ENCODE measurements at regions not wholly inside any gene's neighbourhood (a gene's known extent, or its start where the extent isn't known, plus 50 kb on each side); places are given as distances from the start of the nearest gene placed in this dataset.

GRCh38 chr5:174511714-174512253 lies 212.6 kb upstream of the MSX2 start:
- DNase-seq (ENCODE audit: low read depth, low spot score) = no peak
- Histone ChIP-seq H3K9ac (ENCODE audit: insufficient read length) (no peak overlapping the region), H3K27ac (no peak overlapping the region), H3K4me3 (no peak overlapping the region), H3K9me3 (ENCODE audit: low read depth, low read length) (no peaks in the 10 kb centered on the region), H3K36me3 (ENCODE audit: insufficient read depth, low read length) (no peaks in the 10 kb centered on the region)
- TF ChIP-seq EZH2 (IDR thresholded peaks at IDR 0.05) (no peak), FOXP2 (optimal IDR thresholded peaks at IDR 0.05; ENCODE audit: control extremely low read depth, extremely low read length, insufficient read depth) (no peak), POLR2AphosphoS5 (IDR thresholded peaks at IDR 0.05; ENCODE audit: borderline replicate concordance, low read depth, low read length) (no peak)

- no peak overlapping the region for H3K9ac ChIP-seq (ENCODE audit: insufficient read length)
- no peak overlapping the region for H3K4me3 ChIP-seq
- DNase-seq (ENCODE audit: low read depth, low spot score) = no peak
- no peak overlapping the region for H3K27ac ChIP-seq
- TF ChIP-seq FOXP2 (optimal IDR thresholded peaks at IDR 0.05; ENCODE audit: control extremely low read depth, extremely low read length, insufficient read depth) (no peak), EZH2 (IDR thresholded peaks at IDR 0.05) (no peak), POLR2AphosphoS5 (IDR thresholded peaks at IDR 0.05; ENCODE audit: borderline replicate concordance, low read depth, low read length) (no peak)
- H3K9me3 ChIP-seq (ENCODE audit: low read depth, low read length) = no peaks in the 10 kb centered on the region
- H3K36me3 ChIP-seq (ENCODE audit: insufficient read depth, low read length) = no peaks in the 10 kb centered on the region
These were observed 210.1 kb upstream of the MSX2 start for GRCh38 chr5:174514325-174514724.

GRCh38 chr5:174514983-174515394 lies 209.4 kb upstream of the MSX2 start:
- TF ChIP-seq POLR2AphosphoS5 (IDR thresholded peaks at IDR 0.05; ENCODE audit: borderline replicate concordance, low read depth, low read length) (no peak), FOXP2 (optimal IDR thresholded peaks at IDR 0.05; ENCODE audit: control extremely low read depth, extremely low read length, insufficient read depth) (no peak), EZH2 (IDR thresholded peaks at IDR 0.05) (no peak)
- Histone ChIP-seq H3K36me3 (ENCODE audit: insufficient read depth, low read length) (no peaks in the 10 kb centered on the region), H3K9ac (ENCODE audit: insufficient read length) (no peak overlapping the region), H3K9me3 (ENCODE audit: low read depth, low read length) (no peaks in the 10 kb centered on the region), H3K4me3 (no peak overlapping the region), H3K27ac (peak overlapping the region; percentile 40; the same call in 1 of the 2 replicates)
- DNase-seq (ENCODE audit: low read depth, low spot score) = no peak

GRCh38 chr5:174516741-174517140 lies 207.6 kb upstream of the MSX2 start:
- no peak overlapping the region for H3K9ac ChIP-seq (ENCODE audit: insufficient read length)
- no peak overlapping the region for H3K27ac ChIP-seq
- H3K36me3 ChIP-seq (ENCODE audit: insufficient read depth, low read length) = no peaks in the 10 kb centered on the region
- no peak overlapping the region for H3K4me3 ChIP-seq
- no peaks in the 10 kb centered on the region for H3K9me3 ChIP-seq (ENCODE audit: low read depth, low read length)
- TF ChIP-seq EZH2 (IDR thresholded peaks at IDR 0.05) (no peak), FOXP2 (optimal IDR thresholded peaks at IDR 0.05; ENCODE audit: control extremely low read depth, extremely low read length, insufficient read depth) (no peak), POLR2AphosphoS5 (IDR thresholded peaks at IDR 0.05; ENCODE audit: borderline replicate concordance, low read depth, low read length) (no peak)
- no peak for DNase-seq (ENCODE audit: low read depth, low spot score)

- DNase-seq (ENCODE audit: low read depth, low spot score) = no peak
- TF ChIP-seq EZH2 (IDR thresholded peaks at IDR 0.05) (no peak), POLR2AphosphoS5 (IDR thresholded peaks at IDR 0.05; ENCODE audit: borderline replicate concordance, low read depth, low read length) (no peak), FOXP2 (optimal IDR thresholded peaks at IDR 0.05; ENCODE audit: control extremely low read depth, extremely low read length, insufficient read depth) (no peak)
- Histone ChIP-seq H3K4me3 (no peak overlapping the region), H3K9me3 (ENCODE audit: low read depth, low read length) (no peaks in the 10 kb centered on the region), H3K9ac (ENCODE audit: insufficient read length) (no peak overlapping the region), H3K27ac (no peak overlapping the region), H3K36me3 (ENCODE audit: insufficient read depth, low read length) (no peaks in the 10 kb centered on the region)
These were observed 205.9 kb upstream of the MSX2 start for GRCh38 chr5:174518512-174518911.

GRCh38 chr5:174520420-174521396 lies 203.7 kb upstream of the MSX2 start:
- Histone ChIP-seq H3K9ac (ENCODE audit: insufficient read length) (no peak overlapping the region), H3K27ac (no peak overlapping the region), H3K9me3 (ENCODE audit: low read depth, low read length) (no peaks in the 10 kb centered on the region), H3K36me3 (ENCODE audit: insufficient read depth, low read length) (no peaks in the 10 kb centered on the region), H3K4me3 (no peak overlapping the region)
- TF ChIP-seq EZH2 (IDR thresholded peaks at IDR 0.05) (no peak), POLR2AphosphoS5 (IDR thresholded peaks at IDR 0.05; ENCODE audit: borderline replicate concordance, low read depth, low read length) (no peak), FOXP2 (optimal IDR thresholded peaks at IDR 0.05; ENCODE audit: control extremely low read depth, extremely low read length, insufficient read depth) (no peak)
- no peak for DNase-seq (ENCODE audit: low read depth, low spot score)

GRCh38 chr5:174521449-174521848 lies 202.9 kb upstream of the MSX2 start:
- no peak for DNase-seq (ENCODE audit: low read depth, low spot score)
- H3K27ac ChIP-seq = no peak overlapping the region
- TF ChIP-seq FOXP2 (optimal IDR thresholded peaks at IDR 0.05; ENCODE audit: control extremely low read depth, extremely low read length, insufficient read depth) (no peak), POLR2AphosphoS5 (IDR thresholded peaks at IDR 0.05; ENCODE audit: borderline replicate concordance, low read depth, low read length) (no peak), EZH2 (IDR thresholded peaks at IDR 0.05) (no peak)
- H3K36me3 ChIP-seq (ENCODE audit: insufficient read depth, low read length) = no peaks in the 10 kb centered on the region
- H3K4me3 ChIP-seq = no peak overlapping the region
- no peaks in the 10 kb centered on the region for H3K9me3 ChIP-seq (ENCODE audit: low read depth, low read length)
- no peak overlapping the region for H3K9ac ChIP-seq (ENCODE audit: insufficient read length)

GRCh38 chr5:174522480-174523260 lies 201.7 kb upstream of the MSX2 start:
- no peaks in the 10 kb centered on the region for H3K36me3 ChIP-seq (ENCODE audit: insufficient read depth, low read length)
- DNase-seq (ENCODE audit: low read depth, low spot score) = no peak
- H3K4me3 ChIP-seq = no peak overlapping the region
- H3K27ac ChIP-seq = no peak overlapping the region
- no peak overlapping the region for H3K9ac ChIP-seq (ENCODE audit: insufficient read length)
- TF ChIP-seq POLR2AphosphoS5 (IDR thresholded peaks at IDR 0.05; ENCODE audit: borderline replicate concordance, low read depth, low read length) (no peak), FOXP2 (optimal IDR thresholded peaks at IDR 0.05; ENCODE audit: control extremely low read depth, extremely low read length, insufficient read depth) (no peak), EZH2 (IDR thresholded peaks at IDR 0.05) (no peak)
- H3K9me3 ChIP-seq (ENCODE audit: low read depth, low read length) = no peaks in the 10 kb centered on the region
